ENCODE measurements at regions not wholly inside any gene's neighbourhood (a gene's known extent, or its start where the extent isn't known, plus 50 kb on each side); places are given as distances from the start of the nearest gene placed in this dataset.
"Not testable (repeated sequence)": the region's sequence is repeated elsewhere in the genome, so short reads cannot be mapped to it uniquely, and the experiment has no call there.

DNA sequence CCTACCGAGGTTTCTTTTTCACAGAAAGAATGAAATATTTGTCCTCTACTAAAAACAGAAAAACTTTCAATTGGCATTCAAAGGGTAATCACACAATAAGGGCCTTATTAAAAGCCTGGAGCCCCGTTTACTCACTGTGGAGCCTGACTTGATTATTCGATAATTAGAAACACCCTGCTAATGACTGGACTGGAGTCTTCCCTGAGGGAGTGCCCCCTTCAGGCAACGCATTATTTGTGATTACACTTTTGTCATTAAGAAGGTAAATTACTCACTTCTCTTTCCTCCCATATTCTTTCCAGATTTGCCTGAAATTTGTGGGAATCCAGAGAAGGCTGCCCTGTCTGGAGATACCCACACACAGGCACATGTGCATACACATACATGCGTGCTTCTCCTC lies 444.2 kb upstream of the NPVF start:
- no peak for DNase-seq

DNA sequence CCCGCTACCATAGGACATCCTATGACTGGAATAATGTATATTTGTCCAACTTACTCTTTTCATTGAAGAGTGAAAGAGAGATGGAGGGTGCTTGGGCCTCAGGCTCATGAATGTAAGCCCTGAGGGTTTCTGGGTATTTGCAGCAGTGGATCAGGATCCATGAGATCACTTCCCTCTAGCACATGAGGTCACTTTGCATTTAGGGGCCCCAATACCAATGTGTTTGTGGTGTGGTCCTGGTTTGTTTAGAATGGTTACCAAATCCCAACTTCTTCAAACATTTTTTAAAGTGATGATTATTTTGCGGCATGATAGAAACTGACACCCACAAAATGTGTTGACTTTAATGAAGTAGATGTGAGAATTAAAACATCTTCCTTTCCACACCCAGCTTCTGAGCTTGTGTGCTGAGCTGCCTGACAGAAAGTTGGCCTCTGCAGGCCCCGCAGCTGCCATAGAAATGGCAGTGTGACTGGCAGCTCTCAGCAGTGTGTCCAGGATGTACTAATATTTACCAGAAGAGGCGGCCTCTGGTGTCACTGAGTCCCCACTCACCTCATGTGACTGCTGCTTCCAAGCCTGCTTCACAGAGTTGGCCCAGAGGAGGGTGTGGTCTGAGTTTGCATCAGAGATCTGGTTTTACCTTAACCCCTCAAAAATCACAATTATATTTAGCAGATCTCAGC lies 447.6 kb upstream of the NPVF start:
- DNase-seq, result no peak

DNA sequence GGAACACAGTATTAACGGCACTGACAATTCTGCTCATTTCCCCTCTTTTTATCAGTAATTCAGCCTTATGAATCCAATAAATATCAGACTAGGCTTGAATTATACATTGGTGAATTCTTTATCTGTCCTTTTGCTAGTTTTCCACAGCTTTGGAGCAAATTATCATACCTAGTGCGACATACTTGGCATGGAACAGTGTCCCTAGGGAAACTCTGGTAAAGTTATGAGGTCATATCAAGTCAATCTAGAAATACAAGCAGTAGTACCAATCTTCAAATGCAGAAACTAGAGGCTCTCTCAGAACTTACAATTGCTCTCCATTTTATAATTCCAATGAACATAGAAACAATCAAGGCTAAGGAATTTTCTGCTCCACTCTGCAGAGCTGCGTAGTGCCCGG lies 449.3 kb upstream of the NPVF start:
- no peak for DNase-seq

DNA sequence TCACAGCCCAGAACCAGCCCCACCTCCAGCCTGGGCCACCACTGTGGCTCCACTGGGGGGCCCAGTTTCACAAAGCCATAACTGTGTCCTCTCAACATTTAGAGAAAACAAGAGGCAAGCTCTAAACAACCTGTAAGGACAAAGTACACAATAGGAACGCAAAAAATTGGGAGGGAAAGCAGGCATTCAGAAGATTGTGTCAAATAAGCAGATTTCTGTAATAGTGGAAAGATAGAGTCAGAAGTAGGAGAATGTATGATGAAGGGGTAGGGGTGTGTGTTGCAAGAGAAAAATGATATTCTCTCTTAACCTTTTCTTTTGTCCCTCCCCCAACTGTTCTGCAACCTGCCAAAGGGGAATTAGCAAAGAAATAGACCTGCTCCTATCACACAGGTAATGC lies 449.9 kb upstream of the NPVF start:
- no peak for DNase-seq

DNA sequence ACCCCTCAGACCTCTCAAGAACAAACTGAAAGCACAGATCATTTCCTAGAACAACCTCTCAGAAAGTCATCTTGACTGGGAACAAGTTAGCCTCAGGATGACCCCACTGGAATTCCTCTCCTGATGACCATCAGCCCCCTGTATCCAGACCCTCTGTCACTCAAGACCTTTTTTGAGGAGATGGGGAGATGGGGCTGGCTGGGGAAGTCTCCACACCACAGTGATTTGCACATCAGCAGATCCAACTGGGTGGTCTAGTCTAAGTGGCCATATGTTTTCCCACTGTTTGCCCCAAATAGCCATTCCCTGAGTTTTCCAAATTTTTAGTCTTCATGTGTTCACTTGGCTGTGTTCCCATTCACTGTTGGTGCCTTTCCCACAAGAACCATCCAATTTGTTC lies 452.4 kb upstream of the NPVF start:
- no peak for DNase-seq

DNA sequence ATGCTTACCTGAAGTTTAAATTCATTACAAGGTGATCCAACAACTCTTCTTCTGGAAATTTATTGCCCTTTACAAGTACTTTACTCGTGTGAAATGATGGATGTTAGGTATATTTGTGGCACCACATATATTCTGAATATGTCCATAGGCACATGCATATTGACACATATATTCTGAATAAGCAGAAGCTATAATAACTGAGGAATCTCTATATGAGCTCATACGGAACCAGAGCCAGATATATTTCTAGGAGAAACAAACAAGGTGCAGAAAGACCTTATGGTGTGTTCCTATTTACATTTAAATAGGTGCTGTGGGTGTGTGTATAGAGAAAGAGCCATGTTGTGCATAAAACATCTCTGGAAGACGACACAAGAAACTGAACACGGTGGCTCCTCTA lies 456.1 kb upstream of the NPVF start:
- DNase-seq, result no peak

DNA sequence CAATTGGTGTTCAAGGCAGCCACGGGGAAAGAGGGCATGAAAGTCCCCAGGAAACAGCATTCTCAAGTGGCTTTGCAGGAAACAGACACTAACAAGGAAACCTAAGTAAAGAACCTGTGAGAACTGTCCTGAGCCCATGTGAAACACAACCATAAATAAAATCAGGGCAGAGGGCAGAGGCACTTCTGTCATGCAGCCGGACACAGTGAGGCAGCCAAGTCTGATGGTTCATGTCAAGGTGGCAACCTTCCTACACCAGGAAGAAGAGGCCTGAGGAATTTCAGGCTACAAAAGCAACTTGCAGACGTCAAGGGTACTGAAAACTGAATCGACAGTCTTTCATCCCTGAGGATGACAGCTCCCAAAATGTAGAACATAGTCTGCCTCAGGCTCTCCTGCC lies 458.2 kb upstream of the NPVF start:
- DNase-seq, result no peak

DNA sequence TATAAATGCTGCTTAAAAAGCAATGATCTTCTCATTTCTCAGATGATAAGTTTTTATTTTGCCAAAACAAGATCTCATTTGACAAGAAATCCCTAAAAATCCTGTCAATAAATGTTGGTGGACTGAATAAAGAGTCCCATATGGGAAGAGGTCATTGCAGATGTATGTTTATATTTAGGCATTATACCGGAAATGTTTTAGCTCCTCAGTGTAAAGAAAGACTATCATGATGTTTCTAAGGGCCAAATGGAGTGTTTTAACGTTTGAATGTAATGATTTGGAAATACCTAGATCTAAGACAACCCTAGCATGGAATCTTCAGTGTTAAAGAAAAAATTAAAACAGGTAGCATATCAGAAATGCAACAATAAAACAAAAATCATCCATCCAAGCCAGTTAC lies 457.8 kb upstream of the NFE2L3 start:
- no peak for DNase-seq

DNA sequence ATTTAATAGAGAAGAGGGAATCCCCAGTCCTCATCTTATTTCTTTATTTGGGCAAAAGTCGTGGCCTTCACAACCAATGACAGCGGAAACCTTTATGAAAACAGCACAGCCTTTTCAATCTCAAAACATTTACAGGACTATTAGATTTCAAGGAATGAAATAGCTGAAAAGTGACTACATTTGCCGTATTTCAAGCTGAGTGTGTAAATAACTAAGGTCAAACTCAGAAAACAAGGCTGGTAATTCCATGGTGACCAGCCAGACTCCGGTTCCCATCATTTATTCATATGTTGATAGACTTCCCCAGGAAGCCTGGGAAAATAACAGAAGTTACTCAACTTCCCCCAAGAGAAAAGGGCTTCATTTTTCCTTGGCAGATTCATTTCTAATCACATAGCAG lies 457.3 kb upstream of the NFE2L3 start:
- DNase-seq, result no peak

DNA sequence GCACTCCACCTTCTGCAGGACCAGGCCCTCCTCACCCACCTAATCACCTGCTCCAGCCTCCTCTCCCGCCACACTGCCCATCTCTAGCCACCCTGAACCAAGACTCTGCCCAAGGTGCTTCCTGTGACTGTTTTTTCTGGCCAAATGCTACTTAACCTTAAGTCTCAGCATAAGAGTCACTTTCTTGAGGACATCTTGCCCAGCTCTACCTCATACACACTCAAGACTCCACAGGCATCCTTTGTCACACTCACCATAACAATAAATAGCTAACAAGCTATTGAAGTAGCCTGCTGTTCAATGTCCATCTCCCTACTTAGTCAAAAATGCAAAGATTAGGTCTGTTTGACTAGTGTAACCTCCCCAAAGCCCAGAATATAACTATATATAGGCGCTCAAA lies 455.4 kb upstream of the NFE2L3 start:
- DNase-seq, result no peak

DNA sequence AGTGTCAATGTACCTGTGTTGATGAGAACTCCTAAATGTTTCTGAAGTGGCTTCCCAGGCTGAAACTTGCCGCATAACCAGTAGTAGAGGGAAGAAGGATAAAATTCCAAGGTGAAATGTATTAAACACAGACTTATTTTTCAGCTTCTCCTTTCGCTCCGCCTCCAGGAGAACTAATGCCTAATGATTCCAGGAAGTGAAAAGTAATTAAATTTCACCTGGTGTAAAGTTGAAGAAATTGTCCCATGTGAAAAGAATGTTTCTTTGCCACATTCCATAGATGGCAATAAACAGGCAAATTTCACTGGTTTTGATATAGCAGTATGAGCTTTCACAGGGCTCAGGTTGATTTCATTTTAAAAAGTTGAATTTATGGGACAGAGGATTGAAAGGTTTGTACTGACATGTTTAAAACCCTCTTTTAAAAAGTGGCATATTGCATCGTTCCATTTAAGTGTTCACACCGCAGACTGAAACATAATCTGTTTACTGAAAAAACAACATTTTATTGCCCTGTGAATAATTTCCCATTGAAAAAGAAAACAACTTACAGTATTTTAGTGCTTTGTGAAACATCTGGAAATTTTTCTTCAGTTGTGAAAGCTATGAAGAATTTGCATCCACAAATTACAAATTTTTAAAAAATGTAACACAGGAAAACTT lies 453.4 kb upstream of the NFE2L3 start:
- DNase-seq, result no peak

DNA sequence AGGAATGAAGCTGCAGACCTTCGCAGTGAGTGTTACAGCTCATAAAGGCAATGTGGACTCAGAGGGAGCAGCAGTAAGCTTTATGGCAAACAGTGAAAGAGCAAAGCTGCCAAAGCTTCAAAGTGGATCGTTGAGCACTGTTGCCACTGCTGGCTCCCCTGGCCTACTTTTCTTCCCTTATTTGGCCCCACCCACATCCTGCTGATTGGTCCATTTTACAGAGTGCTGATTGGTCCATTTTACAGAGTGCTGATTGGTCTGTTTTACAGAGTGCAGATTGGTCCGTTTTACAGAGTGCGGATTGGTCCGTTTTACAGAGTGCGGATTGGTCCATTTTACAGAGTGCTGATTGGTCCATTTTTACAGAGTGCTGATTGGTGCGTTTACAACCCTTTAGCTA lies 451.9 kb upstream of the NFE2L3 start:
- DNase-seq, result not testable (repeated sequence)

DNA sequence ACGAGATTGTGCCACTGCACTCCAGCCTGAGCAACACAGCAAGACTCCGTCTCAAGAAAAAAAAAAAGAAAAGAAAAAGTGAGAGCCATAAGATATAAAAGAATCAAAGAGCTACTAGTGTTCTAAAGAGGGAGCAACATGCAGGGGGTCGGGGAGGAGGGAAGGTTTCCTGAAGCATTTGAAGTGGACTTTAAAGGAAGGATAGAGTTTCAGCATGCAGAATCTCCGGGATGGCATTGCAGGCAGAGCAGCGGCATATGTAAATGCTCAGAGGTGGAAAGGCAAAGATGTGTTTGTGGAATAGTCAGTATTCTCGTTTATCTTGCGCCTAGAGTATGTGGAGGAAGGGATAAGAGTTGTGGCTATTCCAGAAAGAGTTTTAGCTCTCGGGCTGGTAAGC lies 447.6 kb upstream of the NFE2L3 start:
- no peak for DNase-seq

DNA sequence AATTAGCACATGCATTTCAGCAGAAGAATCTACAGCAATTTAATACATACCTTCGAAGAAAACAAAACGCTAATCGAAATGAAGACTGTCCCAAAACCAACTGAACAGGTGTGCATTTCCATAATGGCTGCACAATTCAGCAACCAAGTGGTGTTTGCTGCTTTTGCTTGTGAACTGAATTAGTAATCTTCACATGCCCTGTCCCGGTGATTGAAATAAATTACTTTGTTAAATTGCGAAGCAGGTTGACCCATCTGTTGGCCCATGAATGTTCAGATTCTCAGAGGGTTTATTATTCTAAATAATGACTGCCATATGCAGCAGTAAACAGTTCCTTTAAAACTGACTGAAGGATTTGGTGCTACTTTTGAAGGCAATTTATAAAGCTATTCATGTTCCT lies 445.2 kb upstream of the NFE2L3 start:
- no peak for DNase-seq

DNA sequence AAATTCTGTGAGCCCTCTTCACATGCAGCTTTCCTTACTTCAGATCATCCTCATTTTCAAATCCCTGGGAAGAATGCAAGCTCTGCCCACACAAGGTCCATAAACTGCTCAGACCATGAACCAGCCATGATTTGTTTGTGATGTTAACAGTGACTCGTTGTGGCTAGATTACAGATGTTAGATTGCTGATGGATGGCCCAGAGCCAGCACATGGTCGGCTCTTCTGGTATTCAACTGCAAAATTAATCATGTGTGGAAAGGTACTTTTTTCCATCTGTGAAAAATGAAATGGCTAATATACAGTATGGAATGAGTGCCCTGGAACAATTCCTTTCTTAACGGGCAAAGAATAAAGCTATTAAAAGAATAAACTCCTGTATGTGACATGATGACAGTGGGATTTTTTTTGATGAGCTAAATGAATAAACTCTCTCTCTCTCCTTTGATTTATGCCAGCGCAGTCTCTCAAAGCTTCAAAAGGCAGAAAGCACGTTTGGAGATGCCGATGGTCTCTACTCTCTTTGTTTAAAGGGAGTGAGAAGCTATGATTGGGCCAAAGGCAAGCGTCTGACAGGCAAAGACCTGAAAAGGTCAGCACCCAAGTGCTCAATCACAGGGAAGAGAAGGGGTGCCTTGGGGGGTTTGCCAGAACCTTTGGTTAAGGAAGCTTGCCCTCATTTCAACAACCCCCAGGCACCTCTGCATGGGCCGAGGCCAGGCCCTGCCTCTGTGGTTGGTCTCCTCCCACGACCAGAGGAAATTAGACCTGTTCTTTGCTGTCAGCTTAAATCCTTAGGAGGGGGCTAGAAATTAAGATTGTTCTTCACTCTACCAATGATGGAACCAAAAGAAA lies 444.0 kb upstream of the NFE2L3 start:
- no peak for DNase-seq

DNA sequence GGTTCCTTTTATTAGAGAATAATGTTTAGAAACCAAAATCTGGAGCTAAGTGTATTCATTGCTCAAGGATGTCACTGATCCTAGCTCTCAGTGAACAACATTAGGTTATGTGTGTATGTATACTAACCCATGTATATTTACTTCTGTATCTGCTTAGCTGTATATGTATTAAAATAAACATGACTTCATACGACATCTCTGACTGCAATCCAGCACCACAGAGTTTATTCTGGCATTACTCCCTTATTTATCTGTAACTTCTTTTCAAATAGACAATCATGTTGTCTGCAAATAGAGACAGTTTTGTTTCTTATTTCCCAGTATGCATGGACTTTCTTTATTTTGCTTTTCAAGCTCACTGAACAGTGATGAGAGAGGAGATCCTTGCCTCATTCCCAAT lies 441.0 kb upstream of the NFE2L3 start:
- no peak for DNase-seq

DNA sequence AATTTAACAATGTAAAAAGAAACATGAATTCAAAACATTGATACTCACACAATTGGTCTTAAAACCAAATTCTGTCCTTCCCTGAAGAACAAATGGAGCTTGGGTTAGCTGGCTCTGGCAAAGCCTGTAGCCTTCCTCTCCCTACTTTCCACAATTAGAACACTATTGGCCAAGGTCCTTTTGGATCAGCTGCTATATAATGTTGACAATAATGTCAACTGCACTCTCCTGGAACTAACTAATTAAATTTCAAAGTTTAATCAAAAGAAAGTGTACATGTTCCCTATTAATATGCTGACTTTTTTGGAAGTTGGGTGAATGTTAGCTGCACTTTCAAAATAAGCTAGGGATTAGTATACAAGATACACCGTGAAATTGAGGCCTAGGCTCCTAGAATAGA lies 440.1 kb upstream of the NFE2L3 start:
- no peak for DNase-seq

DNA sequence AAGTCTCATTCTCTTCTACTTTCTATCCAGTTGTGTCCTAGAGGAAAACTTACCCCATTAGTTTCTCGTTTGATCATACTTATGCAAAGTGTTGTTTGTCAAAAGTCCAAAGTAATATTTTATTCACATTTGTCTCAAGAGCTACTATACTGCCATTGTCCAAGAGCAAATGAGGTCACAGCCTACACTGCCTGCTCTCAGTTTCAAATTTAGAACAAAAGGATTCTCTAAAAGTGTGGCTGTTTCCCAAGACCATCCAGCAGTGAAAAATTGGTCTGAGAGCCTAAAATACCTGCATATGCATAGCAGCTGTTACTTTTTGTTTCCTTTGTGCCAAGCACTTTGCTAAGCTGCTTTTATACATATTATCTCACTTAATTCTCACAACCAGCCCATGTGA lies 439.5 kb upstream of the NFE2L3 start:
- no peak for DNase-seq

DNA sequence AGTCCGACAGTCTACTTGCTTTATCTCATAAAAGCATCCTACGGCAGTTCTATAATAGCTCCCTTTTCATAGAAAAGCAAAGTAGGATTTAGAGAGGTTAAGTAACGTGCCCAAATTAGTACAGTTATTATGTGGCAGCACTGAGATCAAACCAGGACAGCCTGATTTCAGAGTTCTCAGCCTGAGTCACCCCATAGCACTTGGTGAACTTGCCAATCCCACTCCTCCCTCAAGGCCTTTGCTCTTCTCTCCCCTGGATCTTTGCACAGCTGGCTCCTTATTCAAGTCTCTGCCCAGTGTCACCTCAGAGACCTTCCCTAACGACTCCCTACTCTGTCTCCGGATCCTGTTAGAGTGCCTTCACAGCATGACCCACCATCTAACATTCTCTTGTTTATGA lies 438.0 kb upstream of the NFE2L3 start:
- no peak for DNase-seq

DNA sequence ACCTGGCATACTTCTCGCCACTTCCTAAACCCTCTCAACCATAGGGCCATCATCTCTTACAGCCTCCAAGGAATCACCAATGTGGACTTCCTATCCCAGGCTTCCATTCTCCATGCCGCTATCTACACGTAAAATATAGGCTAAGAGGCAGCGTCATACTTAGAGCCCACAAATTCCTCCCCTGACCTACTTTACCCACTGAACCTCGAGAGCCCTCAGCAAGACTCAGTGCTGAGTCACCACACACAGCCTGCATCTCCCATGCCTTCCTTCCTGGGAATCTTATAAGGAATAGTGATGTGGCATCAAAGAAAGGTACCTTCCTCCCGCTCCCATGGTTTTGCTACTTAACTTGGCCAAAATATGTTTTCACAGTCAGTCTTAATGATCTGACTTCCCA lies 435.6 kb upstream of the NFE2L3 start:
- no peak for DNase-seq

DNA sequence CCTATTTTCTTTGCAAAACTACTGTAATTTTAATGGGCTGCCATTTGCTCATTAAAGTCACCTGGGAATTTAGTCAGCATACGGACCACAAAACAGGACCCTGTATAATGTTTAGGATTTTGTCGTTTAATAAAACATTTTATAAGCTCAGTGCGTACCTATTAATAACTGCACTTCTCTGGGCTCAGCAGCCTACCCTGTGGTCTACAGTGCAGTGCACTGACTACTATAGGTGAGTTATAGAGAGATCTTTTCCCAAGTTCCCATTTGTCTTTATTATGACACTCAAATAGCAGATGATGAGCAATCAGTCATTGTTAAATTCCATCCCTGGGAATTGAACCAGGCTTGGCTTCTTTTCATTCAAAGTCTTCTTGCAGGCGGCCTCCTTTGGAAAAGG lies 433.4 kb upstream of the NFE2L3 start:
- no peak for DNase-seq

DNA sequence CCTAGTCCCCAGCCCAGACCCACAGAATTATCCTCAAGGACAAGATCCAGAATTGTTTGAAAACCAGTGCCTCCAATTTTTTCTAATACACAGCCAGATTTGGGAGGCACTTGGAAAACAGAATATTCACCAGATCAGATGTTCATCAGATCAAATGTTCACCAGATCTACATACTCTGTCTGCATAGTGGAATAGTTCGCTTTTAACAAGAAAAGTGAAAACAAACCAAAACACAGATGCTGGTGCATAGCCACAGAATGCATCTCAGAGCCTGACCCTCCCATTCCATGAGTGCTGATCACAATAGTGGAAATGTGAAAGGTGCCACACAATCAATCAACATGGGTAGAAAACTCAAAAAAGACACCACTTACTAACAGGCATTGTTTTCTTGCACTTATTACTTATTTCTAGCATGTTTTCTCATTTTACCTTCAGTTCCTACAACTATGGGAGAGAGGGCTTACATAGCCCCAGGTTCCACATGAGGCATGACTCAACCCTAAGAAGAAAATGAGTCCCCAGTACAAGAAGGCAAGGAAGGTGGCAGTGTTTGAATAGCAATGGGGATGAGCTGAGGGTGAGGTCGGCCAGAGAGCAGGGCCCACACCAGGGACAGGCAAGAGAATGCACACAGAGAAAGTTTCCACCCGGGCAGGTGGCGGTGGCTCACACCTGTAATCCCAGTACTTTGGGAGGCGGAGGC lies 432.7 kb upstream of the NFE2L3 start:
- DNase-seq, result no peak

DNA sequence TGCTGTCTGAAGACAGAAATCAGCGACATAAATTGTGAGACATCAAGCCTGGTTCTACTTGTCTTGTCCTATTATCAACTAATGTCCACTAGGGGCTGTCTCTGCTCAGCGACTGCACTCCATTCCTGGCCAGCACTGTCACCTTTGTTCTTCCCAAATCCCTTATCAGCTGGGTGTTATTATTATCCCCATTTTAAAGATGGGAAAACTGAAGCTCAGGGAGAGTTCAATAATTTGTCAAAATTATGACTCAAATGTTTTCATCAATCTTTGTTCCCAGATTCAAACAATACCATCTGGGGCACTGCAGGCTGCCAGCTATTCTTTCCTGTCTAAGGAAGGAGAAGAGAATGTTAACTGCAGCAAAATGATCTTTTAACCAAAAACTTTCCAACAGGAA lies 431.6 kb upstream of the NFE2L3 start:
- no peak for DNase-seq

DNA sequence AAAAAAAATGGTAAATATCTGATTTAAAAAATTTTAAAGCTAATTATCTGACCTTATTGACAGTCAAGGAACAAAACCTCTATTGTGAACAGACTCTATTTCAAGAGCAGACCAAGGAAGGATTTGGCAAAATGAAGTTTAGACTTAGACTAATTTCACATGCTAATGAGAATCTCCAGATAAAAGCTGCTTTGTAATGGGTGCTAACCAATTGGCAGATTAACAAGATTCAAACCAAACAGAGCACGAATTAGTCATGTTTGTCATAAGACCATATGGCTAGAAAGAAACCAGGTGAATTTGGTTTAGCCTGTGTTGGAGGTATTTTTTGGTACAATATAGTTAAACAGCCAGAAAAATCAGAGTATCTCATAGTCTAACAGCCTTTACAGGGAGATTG lies 429.1 kb upstream of the NFE2L3 start:
- DNase-seq, result no peak

Data from CD4-positive, alpha-beta T cell treated with Interleukin-4 for 4 hours (primary cell).